ENCODE measurements at regions not wholly inside any gene's neighbourhood (a gene's known extent, or its start where the extent isn't known, plus 50 kb on each side); places are given as distances from the start of the nearest gene placed in this dataset.

GRCh38 chr15:31579976-31580375 is 253.3 kb downstream of the KLF13 start:
- DNase-seq (ENCODE audit: low spot score), result no peak
- TF ChIP-seq CTCF (IDR thresholded peaks at IDR 0.05; ENCODE audit: borderline replicate concordance, control extremely low read depth, extremely low read depth, insufficient read depth, missing control alignments), result no peak
- in situ Hi-C loops (cut with MboI; ENCODE audit: low sequenced_read_pairs, unreplicated experiment), result no loop called here

DNA sequence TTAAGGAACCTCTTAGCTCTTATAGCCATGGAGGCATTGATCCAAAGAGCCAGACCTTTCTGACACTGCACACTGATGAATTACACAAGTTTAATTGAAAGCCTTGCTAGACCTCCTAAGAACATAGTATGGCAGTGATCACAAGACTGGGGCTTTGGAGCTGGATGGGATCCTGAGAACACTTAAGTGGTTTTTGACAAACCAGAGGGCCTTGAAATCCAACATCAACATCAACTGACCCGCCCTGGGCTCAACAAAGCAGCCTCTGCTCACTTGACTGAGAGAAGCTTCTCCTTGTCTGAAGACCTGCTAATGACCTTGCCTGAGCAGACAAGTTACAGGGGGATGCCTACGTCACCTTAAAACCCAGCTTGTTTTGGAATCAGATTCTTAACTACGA is 257.6 kb downstream of the KLF13 start:
- in situ Hi-C loops (cut with MboI; ENCODE audit: low sequenced_read_pairs, unreplicated experiment), result no loop called here
- TF ChIP-seq CTCF (IDR thresholded peaks at IDR 0.05; ENCODE audit: borderline replicate concordance, control extremely low read depth, extremely low read depth, insufficient read depth, missing control alignments), result no peak
- DNase-seq (ENCODE audit: low spot score), result no peak

DNA sequence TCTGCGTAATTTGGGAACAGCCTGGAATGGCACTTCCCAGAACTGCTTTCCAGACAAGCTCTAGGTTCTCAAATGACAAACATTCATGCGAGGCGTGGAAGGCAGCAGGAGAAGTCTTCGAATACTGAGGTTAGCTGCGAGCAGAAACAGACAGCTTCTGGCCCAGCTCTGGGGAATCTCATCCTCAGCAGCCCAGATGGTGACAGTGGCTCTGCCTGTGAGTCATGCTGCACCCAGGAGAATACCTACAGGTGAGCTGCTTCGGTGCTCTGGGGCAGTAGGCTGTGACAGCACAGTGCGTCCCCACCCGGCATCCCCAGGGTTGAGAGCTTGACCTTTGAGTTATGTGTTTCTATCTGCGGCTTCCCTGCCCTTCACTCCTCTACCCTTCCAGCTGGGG is 258.6 kb downstream of the KLF13 start:
- TF ChIP-seq CTCF (IDR thresholded peaks at IDR 0.05; ENCODE audit: borderline replicate concordance, control extremely low read depth, extremely low read depth, insufficient read depth, missing control alignments), result no peak
- in situ Hi-C loops (cut with MboI; ENCODE audit: low sequenced_read_pairs, unreplicated experiment), result no loop called here
- no peak for DNase-seq (ENCODE audit: low spot score)

DNA sequence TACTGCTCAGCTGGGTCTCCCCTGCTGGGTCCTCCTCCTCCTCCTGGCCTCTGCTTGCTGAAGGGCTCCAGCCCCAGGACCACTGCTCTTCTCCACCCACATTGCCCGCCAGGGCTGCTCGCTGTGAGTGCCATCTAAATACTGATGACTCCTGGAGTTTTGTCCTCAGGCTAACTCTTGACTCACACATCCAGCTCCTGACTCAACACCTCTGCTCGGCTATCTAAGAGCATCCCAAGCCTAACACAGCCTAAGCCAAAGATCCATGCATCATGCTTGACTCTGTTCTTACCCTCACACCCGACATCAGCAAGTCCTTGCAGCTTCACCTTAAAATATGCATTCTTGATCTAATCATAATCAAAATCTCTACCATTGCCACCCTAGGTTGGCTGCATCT is 260.2 kb downstream of the KLF13 start:
- no peak for DNase-seq (ENCODE audit: low spot score)
- TF ChIP-seq CTCF (IDR thresholded peaks at IDR 0.05; ENCODE audit: borderline replicate concordance, control extremely low read depth, extremely low read depth, insufficient read depth, missing control alignments), result no peak
- in situ Hi-C loops (cut with MboI; ENCODE audit: low sequenced_read_pairs, unreplicated experiment), result no loop called here

DNA sequence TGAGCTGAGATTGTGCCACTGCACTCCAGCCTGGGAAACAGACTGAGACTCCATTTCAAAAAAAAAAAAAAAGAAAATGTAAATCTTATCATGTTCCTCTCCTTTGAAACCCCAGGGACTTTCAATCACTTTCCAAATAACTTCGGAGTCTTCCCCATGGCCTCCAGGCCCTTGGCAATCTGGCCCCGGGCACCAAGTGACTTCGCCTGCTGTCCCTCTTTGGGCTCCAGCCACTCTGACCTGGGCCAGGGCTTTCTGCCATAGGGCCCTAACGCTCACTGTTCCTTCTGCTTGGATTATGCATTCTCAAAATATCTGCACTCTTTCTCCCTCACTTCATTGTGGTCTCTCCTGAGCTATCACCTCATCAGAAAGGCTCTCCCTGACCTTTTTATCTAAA is 260.9 kb downstream of the KLF13 start:
- no peak for DNase-seq (ENCODE audit: low spot score)
- no peak for TF ChIP-seq CTCF (IDR thresholded peaks at IDR 0.05; ENCODE audit: borderline replicate concordance, control extremely low read depth, extremely low read depth, insufficient read depth, missing control alignments)
- in situ Hi-C loops (cut with MboI; ENCODE audit: low sequenced_read_pairs, unreplicated experiment), result no loop called here

DNA sequence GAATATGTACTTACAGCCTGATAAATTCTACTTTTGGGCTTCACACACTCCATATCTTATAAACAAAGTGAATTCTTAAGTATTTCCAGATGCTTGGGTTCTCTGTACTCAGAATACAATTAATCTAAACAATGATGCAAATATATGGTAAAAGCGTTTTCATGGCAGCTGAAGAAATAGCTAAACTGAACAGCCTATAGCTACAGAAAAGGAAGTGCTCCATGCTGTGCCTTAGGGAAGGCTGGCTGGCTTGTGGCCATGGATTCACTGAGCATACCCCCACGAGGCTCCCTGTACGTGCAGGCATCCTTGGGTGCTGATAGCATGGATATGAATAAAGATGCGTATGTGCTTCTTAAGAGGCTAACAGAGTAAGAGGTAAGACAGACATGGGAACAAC is 264.0 kb downstream of the KLF13 start:
- no peak for DNase-seq (ENCODE audit: low spot score)
- in situ Hi-C loops (cut with MboI; ENCODE audit: low sequenced_read_pairs, unreplicated experiment), result no loop called here
- TF ChIP-seq CTCF (IDR thresholded peaks at IDR 0.05; ENCODE audit: borderline replicate concordance, control extremely low read depth, extremely low read depth, insufficient read depth, missing control alignments), result no peak

DNA sequence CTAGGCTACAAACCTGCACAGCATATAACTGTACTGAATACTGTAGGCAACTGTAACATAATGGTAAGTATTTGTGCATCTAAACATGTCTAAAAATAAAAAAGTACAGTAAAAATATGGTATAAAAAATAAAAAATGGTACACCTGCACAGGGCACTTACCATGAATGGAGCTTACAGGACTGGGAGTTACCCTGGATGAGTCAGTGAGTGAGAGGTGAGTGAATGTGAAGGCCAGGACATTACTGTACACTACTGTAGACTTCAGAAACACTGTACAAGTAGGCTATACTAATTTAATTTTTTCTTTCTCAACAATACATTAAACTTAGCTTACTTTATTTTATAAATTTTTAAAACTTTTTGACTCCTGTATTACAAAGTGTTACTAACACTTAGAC is 265.3 kb downstream of the KLF13 start:
- no peak for DNase-seq (ENCODE audit: low spot score)
- TF ChIP-seq CTCF (IDR thresholded peaks at IDR 0.05; ENCODE audit: borderline replicate concordance, control extremely low read depth, extremely low read depth, insufficient read depth, missing control alignments), result no peak
- in situ Hi-C loops (cut with MboI; ENCODE audit: low sequenced_read_pairs, unreplicated experiment), result no loop called here

Data from GM13976 (cell line).